CD4-positive, alpha-beta T cell treated with Interleukin-17A for 4 hours (primary cell): ENCODE measurements at regions not wholly inside any gene's neighbourhood (a gene's known extent, or its start where the extent isn't known, plus 50 kb on each side); places are given as distances from the start of the nearest gene placed in this dataset.
"Not testable (repeated sequence)": the region's sequence is repeated elsewhere in the genome, so short reads cannot be mapped to it uniquely, and the experiment has no call there.

Source experiments
- DNase-seq: peaks from one replicate; pipeline ENCODE4 v3.0.0-alpha.2; 2020; ENCODE audit warnings: mixed read lengths

DNA sequence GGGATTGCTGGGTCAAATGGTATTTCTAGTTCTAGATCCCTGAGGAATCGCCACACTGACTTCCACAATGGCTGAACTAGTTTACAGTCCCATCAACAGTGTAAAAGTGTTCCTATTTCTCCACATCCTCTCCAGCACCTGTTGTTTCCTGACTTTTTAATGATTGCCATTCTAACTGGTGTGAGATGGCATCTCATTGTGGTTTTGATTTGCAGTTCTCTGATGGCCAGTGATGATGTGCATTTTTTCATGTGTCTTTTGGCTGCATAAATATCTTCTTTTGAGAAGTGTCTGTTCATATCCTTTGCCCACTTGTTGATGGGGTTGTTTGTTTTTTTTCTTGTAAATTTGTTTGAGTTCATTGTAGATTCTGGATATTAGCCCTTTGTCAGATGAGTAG lies 220.3 kb downstream of the NPR3 start:
- not testable (repeated sequence) for DNase-seq

DNA sequence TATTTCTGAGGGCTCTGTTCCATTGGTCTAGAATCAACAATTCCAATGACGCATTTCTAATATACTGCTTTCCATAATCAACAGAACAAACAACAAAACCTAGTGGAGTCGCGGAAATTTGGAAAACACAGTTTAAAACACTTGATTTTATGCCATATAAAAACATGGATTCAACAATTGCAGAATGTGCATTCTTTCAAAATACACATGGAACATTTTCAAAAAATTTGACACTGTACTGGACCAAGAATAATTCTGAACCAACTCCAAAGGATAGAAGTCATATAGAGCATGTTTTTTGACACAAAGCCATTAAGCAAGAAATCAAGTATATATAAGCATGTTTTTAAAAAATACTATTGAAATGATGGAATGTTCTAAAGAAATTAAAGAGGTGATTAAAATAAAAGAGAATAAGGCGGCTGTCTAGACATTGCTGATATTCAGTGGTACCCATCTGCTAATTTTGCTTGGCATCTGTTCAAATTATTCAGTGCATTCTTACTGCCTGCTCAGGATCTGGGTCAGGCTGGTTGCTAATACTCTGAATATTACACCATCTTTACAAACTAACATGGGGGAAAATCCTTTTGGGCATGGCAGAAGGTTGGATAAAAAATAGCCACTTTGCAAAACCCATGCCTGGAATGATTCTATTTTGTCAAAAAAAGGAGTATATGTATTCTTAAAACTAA lies 221.3 kb downstream of the NPR3 start:
- no peak for DNase-seq

DNA sequence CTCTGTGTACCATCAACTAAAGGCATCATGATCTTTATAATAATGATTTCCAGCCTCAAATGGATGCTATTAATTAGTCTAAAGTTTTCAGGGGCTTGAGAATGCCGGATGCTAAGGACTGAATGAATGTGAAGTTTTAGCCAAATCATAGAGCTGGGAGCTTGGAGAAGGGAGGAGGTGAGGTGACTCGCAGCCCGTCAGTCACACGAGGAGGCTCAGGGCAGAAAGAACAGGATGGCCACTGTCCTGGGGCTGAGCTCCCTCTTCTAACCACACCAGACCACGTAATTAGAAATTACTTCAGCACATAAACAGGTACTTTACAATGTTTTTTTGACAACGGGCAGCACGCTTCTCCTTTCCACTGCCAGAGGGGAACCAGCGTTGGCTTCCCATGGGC lies 222.6 kb downstream of the NPR3 start:
- no peak for DNase-seq

DNA sequence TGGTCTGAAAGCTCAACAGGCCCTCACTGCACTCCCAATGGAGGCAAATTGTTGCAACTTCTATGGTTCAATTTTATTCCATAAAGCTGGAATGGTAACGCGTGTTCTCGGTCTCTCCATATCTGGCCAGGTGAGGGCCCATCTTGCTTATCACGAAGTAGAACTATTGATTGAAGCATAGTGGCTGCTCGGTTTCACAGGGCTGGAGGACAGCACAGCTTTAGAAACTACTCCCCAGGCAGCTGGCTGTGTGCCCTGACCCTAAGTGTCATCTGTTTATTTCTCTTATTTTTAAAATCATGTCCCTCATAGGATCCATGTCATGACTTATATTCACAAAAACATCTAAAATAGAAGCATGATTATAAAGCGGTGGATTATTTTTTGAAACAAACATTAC lies 223.4 kb downstream of the NPR3 start:
- no peak for DNase-seq

DNA sequence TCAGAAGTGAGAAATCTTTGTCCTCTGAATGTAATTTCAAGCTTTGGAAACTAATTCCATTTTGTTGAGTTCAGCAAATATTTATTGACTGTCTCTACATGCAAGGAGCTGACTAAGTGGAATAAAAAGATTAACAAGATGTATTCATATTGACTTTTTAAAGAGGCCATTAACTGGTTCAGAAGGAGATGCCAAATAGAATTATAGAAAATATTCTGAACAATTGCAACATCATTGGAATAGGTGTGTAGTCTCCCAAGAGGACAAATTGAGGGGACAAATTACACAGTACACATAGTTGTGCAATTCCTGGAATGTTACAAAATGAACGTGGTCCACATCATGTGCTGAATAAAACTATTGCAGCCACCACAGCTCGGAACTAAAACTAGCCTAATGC lies 224.2 kb downstream of the NPR3 start:
- no peak for DNase-seq

DNA sequence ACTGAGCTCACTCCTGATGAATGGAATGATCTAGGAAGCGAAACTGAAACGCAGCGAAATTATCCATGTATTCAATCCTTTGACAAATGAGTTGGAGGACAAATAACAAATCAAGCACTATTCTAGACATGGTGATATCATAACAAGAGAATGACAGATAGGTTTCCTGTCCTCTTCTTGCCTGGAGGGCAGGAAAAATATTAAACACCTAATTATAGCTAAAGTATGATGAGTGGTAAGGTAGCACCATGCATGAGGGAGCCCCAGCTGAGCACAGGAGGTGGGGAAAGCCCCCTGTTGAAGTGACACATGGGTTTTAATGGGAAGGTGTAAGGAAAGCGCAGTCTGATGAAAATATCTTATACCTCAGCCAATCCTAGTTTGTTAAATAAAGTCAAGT lies 225.2 kb downstream of the NPR3 start:
- DNase-seq: no peak

DNA sequence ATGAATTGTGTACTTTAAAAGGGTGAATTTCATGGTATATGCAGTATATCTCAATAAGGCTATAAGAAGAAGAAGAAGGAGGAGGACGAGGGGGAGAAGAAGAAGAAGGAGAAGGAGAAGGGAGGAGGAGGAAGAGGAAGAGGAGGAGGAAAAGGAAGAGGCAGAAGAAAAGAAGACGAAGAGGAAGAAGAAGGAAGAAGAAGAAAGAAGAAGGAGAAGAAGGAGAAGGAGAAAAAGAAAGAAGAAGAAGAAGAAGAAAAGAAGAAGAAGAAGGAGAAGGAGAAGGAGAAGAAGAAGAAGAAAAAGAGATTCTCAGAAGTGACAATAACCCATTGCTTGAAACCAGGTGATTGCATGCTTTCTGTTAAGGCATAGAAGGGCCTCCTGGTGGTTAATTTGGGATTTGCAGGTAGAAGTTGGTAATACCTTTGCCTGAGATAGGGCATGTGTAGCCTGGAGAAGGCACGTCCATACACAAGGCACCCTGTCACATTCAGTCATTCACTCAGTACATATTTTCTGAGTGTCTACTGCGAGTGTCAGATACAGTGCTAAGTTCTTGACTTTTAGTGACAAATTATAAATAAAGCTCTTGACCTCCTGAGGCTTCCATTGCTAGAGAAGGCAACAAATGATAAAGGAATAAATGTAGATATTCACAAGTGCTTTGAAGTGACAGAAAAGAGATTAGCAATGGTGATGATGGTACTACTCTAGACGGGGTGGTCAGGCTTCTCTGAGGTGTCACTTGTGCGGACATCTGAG lies 231.3 kb downstream of the NPR3 start:
- DNase-seq: no peak

DNA sequence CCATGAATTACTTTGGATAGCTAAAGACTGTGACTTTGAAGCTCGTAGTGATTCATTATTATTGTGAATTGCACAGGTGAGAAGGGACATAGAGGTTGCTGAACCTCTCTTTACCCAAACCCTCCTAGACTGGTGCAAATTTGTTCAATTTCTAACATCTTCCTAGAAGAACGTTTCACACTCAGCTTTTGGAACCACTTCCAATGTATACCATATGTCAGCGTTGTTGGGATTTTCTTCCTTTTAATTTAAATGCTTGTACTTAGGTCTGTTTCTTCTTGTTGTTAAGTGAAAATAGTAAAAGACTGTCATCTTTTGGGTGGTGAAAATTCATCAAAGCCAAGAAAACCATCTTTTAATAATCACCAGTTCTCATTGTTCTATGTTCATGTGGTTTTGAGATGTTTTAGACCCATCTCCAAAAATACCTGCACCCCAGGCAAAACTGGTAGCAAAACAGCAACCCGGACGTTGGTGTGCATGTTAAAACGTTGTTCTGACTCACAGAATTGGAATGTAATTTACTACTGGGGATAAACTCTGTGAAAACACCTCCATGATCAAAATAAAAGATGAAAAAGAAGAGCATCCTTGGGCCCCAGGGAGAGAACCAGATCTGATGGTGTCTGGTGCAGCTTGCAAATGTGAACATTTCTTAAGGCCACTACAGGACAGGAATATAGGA lies 238.3 kb downstream of the NPR3 start:
- no peak for DNase-seq

DNA sequence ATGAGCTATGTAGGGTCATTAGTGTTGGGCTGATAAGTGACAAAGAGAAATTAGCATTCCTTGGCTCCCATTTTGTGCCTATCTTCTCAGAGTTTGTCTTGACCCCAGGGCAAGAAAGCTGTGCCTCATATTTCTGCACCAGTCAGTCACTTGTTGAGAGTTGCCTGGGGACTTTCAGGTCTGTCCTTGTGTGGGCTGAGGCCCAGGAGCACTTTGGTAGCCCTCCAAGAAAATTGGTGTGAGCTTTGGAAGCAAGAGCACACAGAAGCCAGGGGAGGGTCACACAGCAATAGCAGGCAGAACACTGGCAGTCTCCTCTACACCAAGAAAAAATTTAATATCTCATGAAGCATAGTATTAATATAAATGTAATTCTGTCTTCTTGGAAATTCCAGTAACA lies 239.9 kb downstream of the NPR3 start:
- no peak for DNase-seq

DNA sequence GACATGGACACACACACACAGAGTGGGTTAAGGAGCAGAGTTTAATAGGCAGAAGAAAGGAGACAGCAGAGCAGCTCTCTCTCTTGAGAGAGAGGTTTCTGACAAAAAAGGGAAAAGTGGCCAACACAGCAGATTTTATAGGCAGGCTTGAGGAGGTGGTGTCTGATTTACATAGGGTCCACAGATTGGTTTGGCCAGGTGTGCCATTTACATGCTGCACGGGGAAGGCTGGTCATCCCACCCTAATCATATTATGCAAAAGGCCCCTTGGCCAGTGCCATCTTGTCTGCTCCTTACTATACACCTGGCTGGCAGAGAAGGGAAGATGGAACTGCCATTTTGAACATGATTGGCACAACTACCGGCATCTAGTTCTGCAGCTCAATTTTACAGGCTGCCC lies 240.8 kb downstream of the NPR3 start:
- no peak for DNase-seq

DNA sequence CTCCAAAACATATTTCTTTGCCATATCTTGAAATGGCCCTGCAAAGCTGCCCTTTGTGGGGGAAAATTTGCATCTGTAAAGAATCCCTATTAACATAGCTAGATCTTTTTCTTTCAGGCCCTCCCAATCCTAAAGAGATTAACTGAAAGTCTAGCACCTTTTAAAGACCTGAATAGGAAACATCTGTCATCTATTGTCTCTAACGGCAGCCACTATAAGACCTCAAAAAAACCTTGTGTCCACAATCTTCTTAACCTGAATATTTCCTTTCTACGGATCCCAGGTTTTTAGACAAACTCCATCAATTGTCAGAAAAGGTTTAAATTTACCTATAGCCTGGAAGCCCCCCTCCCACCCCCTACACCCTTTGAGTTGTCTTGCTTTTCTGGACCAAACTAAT lies 241.3 kb downstream of the NPR3 start:
- DNase-seq: not testable (repeated sequence)

DNA sequence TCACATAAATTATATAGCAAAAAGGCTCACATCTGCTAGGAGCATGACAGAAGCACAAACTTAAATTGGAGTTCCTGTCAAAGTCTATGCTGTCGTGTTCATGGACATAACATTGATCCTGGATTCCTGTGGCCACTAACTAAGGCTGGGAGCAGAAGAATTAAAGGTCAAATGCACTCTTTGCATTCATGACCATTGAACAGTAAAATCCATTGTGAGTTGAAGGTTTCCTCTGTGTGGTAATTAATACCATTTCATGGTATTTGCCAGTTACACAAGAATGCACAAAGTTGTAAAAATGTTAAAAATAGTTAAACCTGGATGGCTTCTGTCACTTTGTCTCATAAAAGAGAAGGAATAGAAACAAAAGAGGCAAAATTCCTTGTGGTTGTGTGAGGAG lies 242.6 kb downstream of the NPR3 start:
- no peak for DNase-seq

DNA sequence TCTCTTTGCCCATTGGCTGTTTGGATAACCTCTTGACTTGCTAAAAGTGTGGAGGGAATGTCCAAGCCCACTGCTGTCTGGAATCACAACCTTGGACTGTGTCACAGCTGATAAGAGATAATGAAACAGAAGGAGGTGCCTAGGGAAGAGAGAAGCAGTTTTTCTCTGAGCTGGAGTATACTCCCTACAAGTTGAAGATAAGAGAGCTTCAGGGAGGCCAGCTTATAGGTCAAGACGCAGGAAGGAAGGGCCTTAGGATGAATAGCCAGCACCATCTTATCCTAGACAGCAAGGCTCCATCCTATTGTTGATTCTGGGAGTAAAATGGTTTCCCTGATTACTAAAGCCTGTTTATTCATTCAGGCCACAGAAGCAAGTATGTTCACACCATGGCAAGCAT lies 244.7 kb downstream of the NPR3 start:
- no peak for DNase-seq

DNA sequence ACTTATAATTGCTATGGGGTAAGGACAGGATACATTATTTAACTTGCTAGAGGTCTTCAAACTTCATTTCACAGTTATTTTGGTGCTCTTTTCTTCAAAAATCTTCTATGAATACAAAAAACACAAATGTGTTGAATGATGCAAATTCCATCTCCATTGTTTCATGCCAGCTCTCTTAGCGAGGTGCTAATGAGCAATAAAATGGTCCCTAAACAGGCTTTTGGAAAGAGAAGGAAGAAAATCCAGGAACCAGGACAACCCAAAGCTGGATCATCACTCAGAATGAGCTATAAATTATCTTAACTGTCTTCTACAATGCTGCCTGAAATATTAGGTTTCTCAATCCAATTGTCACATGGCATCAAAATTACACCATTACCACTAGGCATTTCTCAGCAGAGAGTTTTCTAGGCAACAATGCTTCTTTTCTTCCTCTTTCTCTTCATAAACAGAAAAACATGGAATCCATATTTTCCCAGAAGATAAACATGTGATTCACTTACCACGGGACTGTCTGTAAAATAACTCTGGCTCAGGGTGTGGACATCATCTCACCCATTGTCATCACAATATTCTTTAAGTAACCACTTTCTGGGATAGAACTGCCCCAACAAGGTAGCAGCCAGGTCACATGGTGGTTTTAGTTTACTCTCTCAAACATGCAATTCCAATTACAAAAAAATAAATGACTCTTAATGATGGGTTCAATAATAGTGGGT lies 249.4 kb downstream of the NPR3 start:
- DNase-seq: no peak

DNA sequence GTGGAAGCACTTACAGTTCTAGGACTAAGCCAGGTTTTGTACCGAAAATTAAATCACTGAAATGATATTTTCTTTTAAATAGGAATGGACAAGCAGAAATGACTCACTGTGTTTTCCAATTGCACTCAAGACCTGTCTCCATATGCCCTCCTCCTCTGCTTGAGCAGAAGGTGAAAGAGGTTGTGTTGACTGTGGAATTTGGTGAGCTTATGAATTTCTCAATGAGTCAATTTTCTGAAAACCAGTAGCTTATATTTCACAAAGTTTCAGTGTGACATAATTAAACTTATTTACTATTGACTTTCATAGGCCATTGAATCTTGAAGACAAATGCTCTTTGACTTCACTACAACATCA lies 249.9 kb downstream of the NPR3 start:
- no peak for DNase-seq

DNA sequence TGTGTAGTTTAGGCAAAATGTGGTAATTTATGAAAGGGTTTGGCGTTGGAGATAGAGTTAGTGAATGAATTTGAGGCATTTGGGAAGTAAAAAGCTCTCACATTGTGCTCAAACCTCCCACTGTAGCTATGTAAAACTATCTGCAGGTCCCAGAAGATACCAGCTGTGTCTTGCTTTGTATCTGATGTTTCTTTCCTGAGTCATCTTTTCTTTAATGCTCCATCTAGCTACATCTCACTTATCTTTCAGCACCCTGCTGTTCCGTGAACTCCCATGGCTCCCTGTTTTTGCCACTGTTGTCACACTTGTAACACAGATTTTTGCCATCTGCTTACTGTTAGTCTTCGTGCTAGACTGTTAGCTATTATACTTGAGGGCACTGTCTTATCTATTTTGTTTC lies 253.1 kb downstream of the NPR3 start:
- DNase-seq: no peak

DNA sequence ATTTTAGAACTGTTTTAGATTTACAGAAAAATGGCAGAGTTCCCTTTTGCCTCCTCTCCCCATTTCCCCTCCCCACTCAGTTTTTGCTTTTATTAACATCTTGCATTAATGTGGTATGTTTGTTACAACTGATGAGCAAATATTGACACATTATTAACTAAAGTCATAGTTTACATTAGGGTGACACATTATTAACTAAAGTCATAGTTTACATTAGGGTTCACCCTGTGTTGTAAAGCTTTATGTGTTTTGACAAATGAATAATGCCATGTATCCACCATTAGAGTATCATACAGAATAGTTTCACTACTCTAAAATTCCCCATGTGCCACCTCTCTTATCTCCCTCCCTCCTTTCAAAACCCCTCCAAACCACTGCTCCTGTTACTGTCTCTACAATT lies 262.5 kb downstream of the NPR3 start:
- no peak for DNase-seq

DNA sequence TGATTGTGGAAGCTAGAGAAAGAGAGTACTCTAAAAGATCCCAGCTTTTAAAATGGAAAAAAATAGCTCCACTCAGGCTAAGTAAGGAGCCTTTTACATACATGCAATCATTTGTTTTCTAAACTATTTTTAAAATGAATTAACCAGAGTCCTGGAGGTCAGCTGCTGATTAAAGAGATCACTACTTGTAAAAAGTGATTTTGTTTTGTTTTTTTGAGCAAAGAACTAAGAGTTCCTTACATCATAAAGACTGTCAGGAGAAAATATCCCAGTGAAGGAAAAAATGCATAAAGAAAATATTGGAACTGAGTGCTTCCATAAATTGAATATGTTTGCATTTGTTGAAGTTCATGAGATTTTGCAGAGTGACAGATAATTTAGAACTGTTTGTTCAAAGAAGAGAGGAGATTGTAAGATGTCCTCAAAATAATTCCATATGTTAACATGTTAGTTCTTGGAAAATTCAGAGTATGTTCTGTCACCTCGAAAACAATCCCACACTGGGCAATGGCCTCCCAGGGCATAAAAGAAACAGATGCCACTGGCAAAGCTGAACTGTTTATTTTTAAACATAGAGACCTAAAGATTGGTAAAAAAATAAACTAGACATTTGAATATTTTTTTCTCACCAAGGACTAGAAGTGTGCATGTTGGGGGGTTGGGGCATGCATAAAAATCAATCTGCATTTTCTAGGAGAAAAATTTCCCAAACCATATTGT lies 264.7 kb downstream of the NPR3 start:
- DNase-seq: no peak

DNA sequence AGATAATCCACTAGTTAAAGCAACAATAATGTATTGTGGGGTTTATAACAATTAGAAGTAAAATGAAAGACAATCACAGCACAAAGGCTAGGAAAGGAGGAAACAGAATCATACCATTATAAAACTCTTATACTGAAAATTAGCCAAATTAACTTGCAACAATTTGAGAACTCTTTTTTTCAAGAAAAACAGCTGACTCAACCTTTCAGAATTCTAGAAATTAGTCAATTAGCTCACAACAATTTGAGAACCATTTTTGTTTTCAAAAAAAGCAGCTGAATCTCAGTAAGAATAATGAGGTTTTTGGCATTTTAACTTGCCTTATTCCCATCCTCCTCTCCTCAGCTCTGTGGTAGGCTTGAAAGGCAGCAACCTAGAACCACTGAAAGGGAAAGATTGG lies 269.9 kb downstream of the NPR3 start:
- no peak for DNase-seq

DNA sequence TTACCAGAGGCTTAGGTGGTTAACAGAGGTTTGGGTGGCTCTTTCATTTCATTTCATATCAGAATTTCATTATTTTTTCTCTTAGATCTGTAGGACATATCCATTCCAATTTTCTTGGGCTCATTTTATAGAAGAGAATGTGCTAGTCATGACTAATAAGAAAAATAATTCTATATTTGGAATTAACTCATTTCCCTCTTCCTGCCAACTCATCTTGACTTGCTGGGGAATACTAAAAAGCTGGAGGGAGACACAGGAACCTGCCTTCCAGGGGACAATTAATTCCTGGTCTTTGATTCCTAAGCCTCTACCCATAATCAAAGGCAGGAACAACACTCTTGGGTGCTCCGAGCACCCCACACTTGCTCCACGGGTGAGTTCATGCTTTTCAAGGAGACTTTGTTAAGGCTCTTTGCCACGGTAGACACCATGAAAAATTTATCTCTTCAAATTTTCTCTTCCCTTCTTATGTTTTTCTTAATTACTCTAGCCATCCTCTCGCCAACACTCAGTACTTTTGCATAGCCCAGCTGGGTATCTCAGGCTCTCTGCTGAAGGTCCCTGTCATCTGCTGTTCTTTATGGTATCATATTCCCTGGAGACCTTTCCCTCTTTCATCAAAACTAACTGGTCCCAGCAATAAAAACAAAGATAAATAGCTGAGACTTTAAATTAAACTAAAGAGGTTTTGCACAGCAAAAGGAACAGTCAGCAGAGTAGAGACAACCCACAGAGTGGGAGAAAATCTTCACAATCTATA lies 273.9 kb downstream of the NPR3 start:
- DNase-seq: no peak

DNA sequence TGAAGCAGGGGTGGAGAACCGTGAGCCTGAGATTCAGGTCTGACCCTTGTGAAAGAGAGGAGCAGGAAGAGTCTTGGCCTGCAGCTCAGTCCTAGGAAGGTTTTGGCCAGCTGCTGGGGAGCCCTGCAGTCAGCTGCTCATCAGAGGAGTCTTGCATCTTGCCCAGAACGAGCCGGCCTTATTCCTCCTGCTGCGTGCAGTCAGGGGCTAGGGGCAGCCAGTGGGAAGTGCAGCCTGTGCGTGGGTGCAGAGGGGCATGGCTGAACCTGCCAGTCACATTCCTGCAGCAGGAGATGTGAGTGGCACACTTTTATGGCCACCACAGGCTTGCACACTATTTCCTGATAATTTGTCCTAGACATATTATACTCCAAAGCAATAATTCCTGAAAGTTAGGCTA lies 278.7 kb downstream of the NPR3 start:
- DNase-seq: no peak
